ENCODE measurements at regions not wholly inside any gene's neighbourhood (a gene's known extent, or its start where the extent isn't known, plus 50 kb on each side); places are given as distances from the start of the nearest gene placed in this dataset.

DNA sequence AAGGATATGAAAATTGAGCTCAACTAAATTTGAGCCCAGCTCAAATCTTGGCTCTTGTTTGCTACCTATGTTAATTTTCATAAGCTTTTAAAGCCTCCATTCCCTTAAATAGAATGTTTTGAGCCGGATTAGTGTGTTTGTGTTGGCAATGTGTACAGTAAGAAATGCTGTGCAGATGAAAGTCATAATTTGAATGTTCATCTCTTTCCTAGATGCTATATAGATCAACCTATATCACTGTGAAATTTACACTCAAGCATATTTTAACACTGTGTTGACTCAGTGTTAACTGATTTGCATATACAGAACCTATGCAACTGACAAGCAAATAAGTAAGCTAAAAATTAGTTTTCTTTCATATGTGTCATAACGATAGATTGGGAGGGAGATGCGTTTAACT lies 272.5 kb downstream of the TFEC start:
- TF ChIP-seq, protein P1, sequence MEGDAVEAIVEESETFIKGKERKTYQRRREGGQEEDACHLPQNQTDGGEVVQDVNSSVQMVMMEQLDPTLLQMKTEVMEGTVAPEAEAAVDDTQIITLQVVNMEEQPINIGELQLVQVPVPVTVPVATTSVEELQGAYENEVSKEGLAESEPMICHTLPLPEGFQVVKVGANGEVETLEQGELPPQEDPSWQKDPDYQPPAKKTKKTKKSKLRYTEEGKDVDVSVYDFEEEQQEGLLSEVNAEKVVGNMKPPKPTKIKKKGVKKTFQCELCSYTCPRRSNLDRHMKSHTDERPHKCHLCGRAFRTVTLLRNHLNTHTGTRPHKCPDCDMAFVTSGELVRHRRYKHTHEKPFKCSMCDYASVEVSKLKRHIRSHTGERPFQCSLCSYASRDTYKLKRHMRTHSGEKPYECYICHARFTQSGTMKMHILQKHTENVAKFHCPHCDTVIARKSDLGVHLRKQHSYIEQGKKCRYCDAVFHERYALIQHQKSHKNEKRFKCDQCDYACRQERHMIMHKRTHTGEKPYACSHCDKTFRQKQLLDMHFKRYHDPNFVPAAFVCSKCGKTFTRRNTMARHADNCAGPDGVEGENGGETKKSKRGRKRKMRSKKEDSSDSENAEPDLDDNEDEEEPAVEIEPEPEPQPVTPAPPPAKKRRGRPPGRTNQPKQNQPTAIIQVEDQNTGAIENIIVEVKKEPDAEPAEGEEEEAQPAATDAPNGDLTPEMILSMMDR (IDR thresholded peaks at IDR 0.05; ENCODE audit: low read length): no peak
- no peak for TF ChIP-seq EZH2 (IDR thresholded peaks at IDR 0.05; ENCODE audit: borderline replicate concordance, low read length)

Measured in OCI-LY1 (cell line).